Transverse colon (tissue), 4 donors: ENCODE measurements at regions not wholly inside any gene's neighbourhood (a gene's known extent, or its start where the extent isn't known, plus 50 kb on each side); places are given as distances from the start of the nearest gene placed in this dataset.

ENCODE experiments used
- DNase-seq: peaks from one replicate; pipeline ENCODE4 v3.0.0-alpha.2; 2019
- H3K27ac ChIP-seq, 4 donors: fragments of 200-600 bp; sonication (generic); 2 replicates each; pipeline ENCODE4 v1.5.1; 2016 to 2018; ENCODE audit warnings: inconsistent platforms in 4 of 4
- H3K27me3 ChIP-seq: fragments of 200-600 bp; sonication (generic); 2 replicates; pipeline ENCODE4 v1.5.1; 2017; ENCODE audit warnings: inconsistent platforms
- H3K36me3 ChIP-seq, 4 donors: fragments of 200-600 bp; sonication (generic); 2 replicates each; pipeline ENCODE4 v1.5.1; 2017 to 2019; ENCODE audit warnings: inconsistent platforms in 4 of 4
- H3K4me1 ChIP-seq, 4 donors: fragments of 200-600 bp; sonication (generic); 2 replicates each; pipeline ENCODE4 v1.5.1; 2017 to 2020; ENCODE audit warnings: inconsistent platforms in 4 of 4
- H3K4me3 ChIP-seq, 4 donors: fragments of 200-600 bp; sonication (generic); 1 replicate in 1 of 4; 2 replicates in 3 of 4; pipeline versions ENCODE4 v1.5.1 to v1.6.1; 2017 to 2019; ENCODE audit warnings: inconsistent platforms in 4 of 4
- H3K9me3 ChIP-seq, 2 donors: fragments of 200-600 bp; sonication (generic); 2 replicates each; pipeline ENCODE4 v1.5.1; 2017 to 2019; ENCODE audit warnings: inconsistent platforms in 2 of 2
- EP300 ChIP-seq: sonication (generic); formaldehyde crosslinking; IDR thresholded peaks from one replicate; pipeline ENCODE4 v1.6.1; 2017; ENCODE audit warnings: antibody characterized with exemption, low read depth
- POLR2A ChIP-seq: fragments of 450-650 bp; IDR thresholded peaks from one replicate; pipeline ENCODE4 v1.6.1; 2016; ENCODE audit warnings: antibody characterized with exemption, mild to moderate bottlenecking, moderate library complexity
- POLR2AphosphoS5 ChIP-seq, 3 donors: sonication (generic); formaldehyde crosslinking; IDR thresholded peaks; one replicate each; pipeline ENCODE4 v1.6.1; 2016; ENCODE audit warnings: antibody characterized with exemption in 3 of 3
- WGBS, 2 donors: methylation state at CpG; one replicate each; pipeline ENCODE4 v1.1.5; 2018; ENCODE audit warnings: low coverage in 1 of 2; 5-methylcytosine and 5-hydroxymethylcytosine counted together
- in situ Hi-C, 4 donors: fragments of 200-750 bp; cut with MboI; loops; one replicate each; pipeline versions ENCODE4 v1.15.0 to v1.15.1; 2017; ENCODE audit warnings: low sequenced_read_pairs in 3 of 4, low pct_ligation_motif_present in 1 of 4, low pct_unique_long_range_greater_than_20kb in 1 of 4
- intact Hi-C: fragments of 100-400 bp; cut with DNase I; formaldehyde crosslinking; loops from one replicate; pipeline ENCODE4 v1.15.1; 2023; ENCODE audit warnings: low total_unique reads
- TF ChIP-seq, protein P1 (sequence below), 5 experiments: fragments of 200-600 bp in 3 of 5; fragments of 450-650 bp in 2 of 5; sonication (generic) in 3 of 5; IDR thresholded peaks; 1 replicate in 2 of 5; 2 replicates in 3 of 5; pipeline ENCODE4 v1.5.1; 2016 to 2017; ENCODE audit warnings: antibody characterized with exemption in 5 of 5, inconsistent platforms in 3 of 5, mild to moderate bottlenecking in 2 of 5, moderate library complexity in 1 of 5

DNA sequence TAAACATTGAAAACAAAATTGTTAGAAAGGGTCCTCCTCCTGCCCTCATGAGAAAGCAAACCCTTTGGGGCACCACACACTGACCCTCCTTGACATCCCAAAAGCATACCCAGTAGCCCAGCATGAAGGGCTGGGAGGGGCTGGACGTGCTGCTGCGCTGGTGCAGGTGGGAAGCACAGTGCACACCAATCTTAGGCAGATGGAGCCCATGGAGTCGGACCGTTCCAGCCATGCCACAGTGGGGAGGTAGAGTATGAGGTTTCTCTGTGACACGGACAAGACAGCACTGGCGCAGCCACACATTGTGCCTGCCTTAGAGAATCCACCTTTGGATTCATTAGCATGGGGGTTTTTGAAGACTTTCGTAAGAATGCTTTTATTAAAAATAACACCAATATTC lies 544.2 kb upstream of the FRG1 start:
- intact Hi-C loops (no loop called here), in situ Hi-C loops (no loop called here)
- Histone ChIP-seq H3K36me3 (no peaks in the 10 kb centered on the region), H3K4me3 (no peak overlapping the region), H3K4me1 (no peaks in the 10 kb centered on the region), H3K27ac (no peak overlapping the region), H3K9me3 (no peaks in the 10 kb centered on the region), H3K27me3 (no peaks in the 10 kb centered on the region)
- DNase-seq: no peak
- no peak for TF ChIP-seq POLR2AphosphoS5 (IDR thresholded peaks at IDR 0.05)
- TF ChIP-seq EP300: no peak
- no peak for TF ChIP-seq POLR2A
- TF ChIP-seq, protein P1, sequence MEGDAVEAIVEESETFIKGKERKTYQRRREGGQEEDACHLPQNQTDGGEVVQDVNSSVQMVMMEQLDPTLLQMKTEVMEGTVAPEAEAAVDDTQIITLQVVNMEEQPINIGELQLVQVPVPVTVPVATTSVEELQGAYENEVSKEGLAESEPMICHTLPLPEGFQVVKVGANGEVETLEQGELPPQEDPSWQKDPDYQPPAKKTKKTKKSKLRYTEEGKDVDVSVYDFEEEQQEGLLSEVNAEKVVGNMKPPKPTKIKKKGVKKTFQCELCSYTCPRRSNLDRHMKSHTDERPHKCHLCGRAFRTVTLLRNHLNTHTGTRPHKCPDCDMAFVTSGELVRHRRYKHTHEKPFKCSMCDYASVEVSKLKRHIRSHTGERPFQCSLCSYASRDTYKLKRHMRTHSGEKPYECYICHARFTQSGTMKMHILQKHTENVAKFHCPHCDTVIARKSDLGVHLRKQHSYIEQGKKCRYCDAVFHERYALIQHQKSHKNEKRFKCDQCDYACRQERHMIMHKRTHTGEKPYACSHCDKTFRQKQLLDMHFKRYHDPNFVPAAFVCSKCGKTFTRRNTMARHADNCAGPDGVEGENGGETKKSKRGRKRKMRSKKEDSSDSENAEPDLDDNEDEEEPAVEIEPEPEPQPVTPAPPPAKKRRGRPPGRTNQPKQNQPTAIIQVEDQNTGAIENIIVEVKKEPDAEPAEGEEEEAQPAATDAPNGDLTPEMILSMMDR (IDR thresholded peaks at IDR 0.05): no peak
- 90 to 91% methylated on average over 2 to 7 of the region's 7 CpGs for WGBS, 2 donors

DNA sequence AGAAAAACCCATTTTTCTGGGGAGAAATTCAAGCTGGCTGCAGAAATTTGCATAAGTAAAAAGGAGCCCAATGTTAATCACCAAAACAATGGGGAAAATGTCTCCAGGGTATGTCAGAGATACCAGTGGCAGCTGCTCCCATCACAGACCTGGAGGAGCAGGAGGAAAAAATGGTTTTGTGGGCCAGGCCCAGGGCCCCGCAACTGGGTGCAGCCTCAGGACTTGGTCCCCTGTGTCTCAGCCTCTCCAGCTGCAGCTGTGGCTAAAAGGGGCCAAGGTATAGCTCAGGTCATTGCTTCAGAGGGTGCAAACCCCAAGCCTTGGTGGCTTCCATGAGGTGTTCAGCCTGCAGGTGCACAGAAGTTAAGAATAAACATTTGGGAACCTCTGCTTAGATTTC lies 536.4 kb upstream of the FRG1 start:
- Histone ChIP-seq H3K9me3 (no peaks in the 10 kb centered on the region), H3K36me3 (no peaks in the 10 kb centered on the region), H3K4me3 (no peak overlapping the region), H3K27me3 (no peaks in the 10 kb centered on the region), H3K4me1 (no peaks in the 10 kb centered on the region), H3K27ac (no peak overlapping the region)
- no peak for DNase-seq
- 100% methylated on average over 1 of the region's 1 CpG; no CpG with 5 or more reads in 1 of the 2 donors for WGBS, 2 donors
- in situ Hi-C loops (no loop called here), intact Hi-C loops (no loop called here)
- no peak for TF ChIP-seq POLR2A

DNA sequence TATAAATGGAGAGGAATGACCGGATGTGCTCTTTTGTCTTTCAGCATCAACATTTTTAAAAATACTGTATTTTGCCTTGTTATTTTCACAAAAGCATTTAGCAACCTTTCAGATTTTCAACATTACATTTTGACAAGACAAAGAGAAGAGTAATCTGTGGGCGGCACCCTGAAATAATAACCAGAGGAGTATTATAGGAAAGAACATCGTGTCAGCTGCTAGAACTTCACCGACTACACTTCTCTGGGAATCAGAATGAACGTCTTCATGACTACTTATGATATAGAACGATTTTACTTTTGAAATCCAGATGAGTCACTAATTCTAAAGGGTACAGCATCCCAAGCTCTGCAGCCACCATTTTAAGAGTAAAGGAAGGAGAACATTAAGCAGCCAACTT lies 531.5 kb upstream of the FRG1 start:
- 69 to 89% methylated on average over 6 of the region's 6 CpGs for WGBS, 2 donors
- H3K27ac ChIP-seq: no peak overlapping the region
- H3K9me3 ChIP-seq: no peaks in the 10 kb centered on the region
- DNase-seq: no peak
- TF ChIP-seq EP300: no peak
- TF ChIP-seq, protein P1 (IDR thresholded peaks at IDR 0.05): no peak
- TF ChIP-seq POLR2AphosphoS5 (IDR thresholded peaks at IDR 0.05): no peak
- no peak for TF ChIP-seq POLR2A
- no peaks in the 10 kb centered on the region for H3K4me1 ChIP-seq
- intact Hi-C loops: no loop called here
- in situ Hi-C loops: no loop called here
- no peaks in the 10 kb centered on the region for H3K27me3 ChIP-seq
- no peak overlapping the region for H3K4me3 ChIP-seq
- no peaks in the 10 kb centered on the region for H3K36me3 ChIP-seq

DNA sequence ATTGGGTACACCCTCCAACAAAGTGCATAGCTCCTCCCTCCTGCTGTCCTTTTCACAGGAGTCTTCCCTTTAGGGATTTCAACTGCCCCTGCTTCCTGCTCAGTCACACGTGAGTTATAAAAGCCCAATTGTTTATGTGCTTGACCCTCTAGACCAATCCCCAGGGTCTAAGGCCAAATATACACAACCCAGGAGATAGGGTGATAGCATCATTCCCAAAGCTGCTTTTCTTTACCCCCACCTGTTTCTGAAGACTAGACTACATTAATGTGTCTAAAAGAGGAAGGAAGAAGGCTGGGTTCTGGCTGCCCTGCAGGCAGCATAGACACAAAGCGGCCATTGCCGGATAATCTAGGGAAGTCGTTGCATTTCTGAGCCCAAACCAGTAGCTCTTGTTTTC lies 526.7 kb upstream of the FRG1 start:
- in situ Hi-C loops: no loop called here
- no peaks in the 10 kb centered on the region for H3K27me3 ChIP-seq
- H3K36me3 ChIP-seq: no peaks in the 10 kb centered on the region
- TF ChIP-seq, protein P1 (IDR thresholded peaks at IDR 0.05): no peak
- no peak for TF ChIP-seq POLR2A
- no peak for TF ChIP-seq EP300
- no peak for TF ChIP-seq POLR2AphosphoS5 (IDR thresholded peaks at IDR 0.05)
- no peaks in the 10 kb centered on the region for H3K9me3 ChIP-seq
- no peak for DNase-seq
- intact Hi-C loops: no loop called here
- no peak overlapping the region for H3K27ac ChIP-seq
- WGBS, 2 donors: 29 to 63% methylated on average over 1 to 4 of the region's 4 CpGs
- H3K4me1 ChIP-seq: no peaks in the 10 kb centered on the region
- no peak overlapping the region for H3K4me3 ChIP-seq

DNA sequence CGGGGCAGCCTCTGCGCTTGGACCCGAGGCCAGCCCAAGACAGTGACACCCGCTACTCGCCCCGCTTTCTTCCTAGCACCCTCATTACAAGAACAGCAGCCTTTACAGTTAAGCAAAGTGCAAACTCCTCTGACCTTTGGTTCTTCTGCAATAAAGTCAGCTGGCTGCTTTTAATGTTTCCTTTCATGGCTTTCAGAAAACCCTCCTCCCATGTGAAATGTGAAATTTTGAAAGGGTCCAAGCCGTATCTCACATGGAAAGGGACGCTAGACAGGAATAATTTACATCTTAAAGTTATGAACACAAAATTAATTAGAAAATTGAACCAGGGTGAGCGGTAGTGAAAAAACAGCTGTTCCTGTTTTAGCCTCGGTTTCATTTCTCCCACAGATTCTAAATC lies 520.1 kb upstream of the FRG1 start:
- TF ChIP-seq, protein P1 (IDR thresholded peaks at IDR 0.05): no peak
- Histone ChIP-seq H3K27ac (no peak overlapping the region), H3K4me1 (no peaks in the 10 kb centered on the region), H3K27me3 (no peaks in the 10 kb centered on the region), H3K36me3 (no peaks in the 10 kb centered on the region), H3K4me3 (no peak overlapping the region), H3K9me3 (no peaks in the 10 kb centered on the region)
- WGBS, 2 donors: 54 to 55% methylated on average over 4 to 10 of the region's 10 CpGs
- in situ Hi-C loops (no loop called here), intact Hi-C loops (no loop called here)
- DNase-seq: no peak
